ENCODE measurements at regions not wholly inside any gene's neighbourhood (a gene's known extent, or its start where the extent isn't known, plus 50 kb on each side); places are given as distances from the start of the nearest gene placed in this dataset.
A peak's percentile ranks its signal among the peaks of the same experiment; 100 is the strongest.

GRCh38 chrX:65610481-65610880 is 57.0 kb upstream of the MSN start:
- DNase-seq, result no peak

- no peak for DNase-seq
These were observed 57.4 kb upstream of the MSN start for GRCh38 chrX:65610040-65610439.

- no peak for DNase-seq
These were observed 58.2 kb upstream of the MSN start for GRCh38 chrX:65609237-65609636.

GRCh38 chrX:65608026-65608425 is 59.4 kb upstream of the MSN start:
- no peak for DNase-seq

GRCh38 chrX:65607070-65607742 is 60.2 kb upstream of the MSN start:
- no peak for DNase-seq

GRCh38 chrX:65602221-65602560 is 65.3 kb upstream of the MSN start:
- DNase-seq, result no peak

GRCh38 chrX:65601530-65602220 is 65.8 kb upstream of the MSN start:
- DNase-seq, result no peak

- DNase-seq, result no peak
These were observed 66.3 kb upstream of the MSN start for GRCh38 chrX:65601126-65601525.

GRCh38 chrX:65600106-65600505 is 65.5 kb upstream of the LAS1L start:
- DNase-seq, result no peak

- DNase-seq, result no peak
These were observed 64.1 kb upstream of the LAS1L start for GRCh38 chrX:65598559-65599147.

GRCh38 chrX:65596270-65597034 is 61.9 kb upstream of the LAS1L start:
- no peak for DNase-seq

GRCh38 chrX:65595460-65595876 is 60.9 kb upstream of the LAS1L start:
- peak; percentile 63 for DNase-seq

- DNase-seq, result no peak
These were observed 56.6 kb upstream of the LAS1L start for GRCh38 chrX:65591206-65591605.

- DNase-seq, result no peak
These were observed 54.7 kb upstream of the LAS1L start for GRCh38 chrX:65589304-65589703.

GRCh38 chrX:65588795-65589194 is 54.2 kb upstream of the LAS1L start:
- DNase-seq, result no peak

GRCh38 chrX:65587616-65588526 is 53.3 kb upstream of the LAS1L start:
- no peak for DNase-seq

GRCh38 chrX:65586491-65586890 is 51.9 kb upstream of the LAS1L start:
- DNase-seq, result no peak

GRCh38 chrX:65585226-65585625 is 50.6 kb upstream of the LAS1L start:
- DNase-seq, result peak; percentile 12

Data from NCI-H1048 (cell line).